SK-N-SH (cell line): ENCODE measurements at regions not wholly inside any gene's neighbourhood (a gene's known extent, or its start where the extent isn't known, plus 50 kb on each side); places are given as distances from the start of the nearest gene placed in this dataset.

Experiments used
- CTCF ChIA-PET: fragments of 300-600, 350-600 bp; formaldehyde crosslinking; extraction: SDS; loops from one replicate; lab custom pipeline; 2021; lab: Yijun Ruan, JAX
- POLR2A ChIA-PET: fragments of 350-600 bp; sonication (Branson Sonifier 250); formaldehyde crosslinking; extraction: SDS; loops from one replicate; lab custom pipeline; 2020; ENCODE audit warnings: antibody characterized with exemption, inconsistent platforms; lab: Yijun Ruan, JAX
- DNase-seq: peaks from one replicate; pipeline ENCODE4 v3.0.0; 2012
- H2AFZ ChIP-seq: fragments of 200-600 bp; sonication (generic); 2 replicates; pipeline ENCODE4 v1.8.1; 2016; ENCODE audit warnings: antibody characterized with exemption, mild to moderate bottlenecking, low read depth
- H3F3A ChIP-seq: fragments of 200-600 bp; sonication (generic); replicated peaks from 2 replicates; pipeline ENCODE3; 2016; ENCODE audit warnings: antibody characterized with exemption, mild to moderate bottlenecking; ENCODE audit not compliant: insufficient read depth
- H3K27ac ChIP-seq, 2 experiments: fragments of 200-500 bp in 1 of 2; fragments of 200-600 bp in 1 of 2; sonication (Bioruptor generic) in 1 of 2; sonication (generic), shearing (Covaris generic) in 1 of 2; 2 replicates each; pipeline versions ENCODE4 v1.5.1 to v1.6.1; 2014 to 2016; ENCODE audit warnings: low read depth in 2 of 2, inconsistent platforms in 1 of 2, low read length in 1 of 2, mild to moderate bottlenecking in 1 of 2, mixed read lengths in 1 of 2
- H3K27me3 ChIP-seq: fragments of 200-600 bp; sonication (generic), shearing (Covaris generic); 2 replicates; pipeline ENCODE4 v1.6.1; 2016; ENCODE audit warnings: mixed run types; ENCODE audit not compliant: insufficient read depth
- H3K36me3 ChIP-seq, 2 experiments: fragments of 200-500 bp in 1 of 2; fragments of 200-600 bp in 1 of 2; sonication (Bioruptor generic) in 1 of 2; sonication (generic) in 1 of 2; replicated peaks in 1 of 2; 2 replicates each; pipeline versions ENCODE3 to v1.5.1; 2014 to 2016; ENCODE audit warnings: low read length in 1 of 2, mild to moderate bottlenecking in 1 of 2; ENCODE audit not compliant: insufficient read depth in 2 of 2, control insufficient read depth in 1 of 2
- H3K4me1 ChIP-seq, 2 experiments: fragments of 200-500 bp in 1 of 2; fragments of 200-600 bp in 1 of 2; sonication (Bioruptor generic) in 1 of 2; sonication (generic), shearing (Covaris generic) in 1 of 2; 2 replicates each; pipeline versions ENCODE4 v1.5.1 to v1.6.1; 2014 to 2016; ENCODE audit warnings: low read depth in 1 of 2, low read length in 1 of 2, mixed run types in 1 of 2; ENCODE audit not compliant: insufficient read depth in 2 of 2, control insufficient read depth in 1 of 2
- H3K4me2 ChIP-seq: fragments of 200-600 bp; sonication (generic), shearing (Covaris generic); 2 replicates; pipeline ENCODE4 v1.6.1; 2017; ENCODE audit warnings: mixed run types
- H3K4me3 ChIP-seq, 2 experiments: fragments of 200-500 bp in 1 of 2; fragments of 200-600 bp in 1 of 2; sonication (Bioruptor generic) in 1 of 2; sonication (generic), shearing (Covaris generic) in 1 of 2; 2 replicates each; pipeline versions ENCODE4 v1.5.1 to v1.8.1; 2014 to 2016; ENCODE audit warnings: low read depth in 2 of 2, inconsistent platforms in 1 of 2, low read length in 1 of 2, mild to moderate bottlenecking in 1 of 2, mixed read lengths in 1 of 2, moderate library complexity in 1 of 2
- H3K79me2 ChIP-seq: fragments of 200-600 bp; sonication (generic); 2 replicates; pipeline ENCODE4 v1.8.1; 2017; ENCODE audit warnings: mild to moderate bottlenecking; ENCODE audit not compliant: insufficient read depth
- H3K9ac ChIP-seq: fragments of 200-600 bp; sonication (generic); 2 replicates; pipeline ENCODE4 v1.6.1; 2017; ENCODE audit warnings: mixed run types
- H3K9me2 ChIP-seq: fragments of 200-600 bp; sonication (generic); 2 replicates; pipeline ENCODE4 v1.6.1; 2017; ENCODE audit warnings: mixed run types
- H3K9me3 ChIP-seq: fragments of 200-600 bp; sonication (generic); 2 replicates; pipeline ENCODE4 v1.6.1; 2017; ENCODE audit warnings: mixed run types, mild to moderate bottlenecking, moderate library complexity
- H4K20me1 ChIP-seq: fragments of 200-600 bp; sonication (generic); 2 replicates; pipeline ENCODE4 v1.6.1; 2017; ENCODE audit warnings: mild to moderate bottlenecking, mixed run types; ENCODE audit not compliant: insufficient read depth
- EP300 ChIP-seq, 2 experiments: IDR thresholded peaks; 2 replicates each; pipeline versions ENCODE4 v1.4.0 to v1.6.1; 2012; ENCODE audit warnings: borderline replicate concordance in 1 of 2, low read depth in 1 of 2, low read length in 1 of 2
- FOXM1 ChIP-seq: IDR thresholded peaks from 2 replicates; pipeline ENCODE4 v1.4.0; 2012; ENCODE audit warnings: low read depth, mild to moderate bottlenecking
- GABPA ChIP-seq: IDR thresholded peaks from 2 replicates; pipeline ENCODE4 v1.4.0; 2012; ENCODE audit warnings: low read depth, mild to moderate bottlenecking
- GATA2 ChIP-seq: sonication (generic); formaldehyde crosslinking; IDR thresholded peaks from 2 replicates; pipeline ENCODE4 v1.5.0; 2020; ENCODE audit warnings: mild to moderate bottlenecking, missing genetic modification reagents
- JUND ChIP-seq: IDR thresholded peaks from 2 replicates; pipeline ENCODE4 v1.4.0; 2012
- POLR2AphosphoS5 ChIP-seq: IDR thresholded peaks from 2 replicates; pipeline ENCODE4 v1.6.1; 2012; ENCODE audit warnings: low read depth, low read length
- RCOR1 ChIP-seq: fragments of 150-350 bp; IDR thresholded peaks from 2 replicates; pipeline ENCODE4 v1.6.1; 2017; ENCODE audit warnings: antibody characterized with exemption, low read length
- SIN3A ChIP-seq: IDR thresholded peaks from 2 replicates; pipeline ENCODE4 v1.6.1; 2012; ENCODE audit warnings: low read depth, mild to moderate bottlenecking, low read length, moderate library complexity, borderline replicate concordance
- TCF12 ChIP-seq: IDR thresholded peaks from 2 replicates; pipeline ENCODE4 v1.4.0; 2012
- YY1 ChIP-seq: IDR thresholded peaks from 2 replicates; pipeline ENCODE4 v1.4.0; 2012; ENCODE audit warnings: low read depth, mild to moderate bottlenecking
- WGBS: methylation state at CpG from one replicate; pipeline ENCODE4 v1.1.6; 2017; ENCODE audit warnings: low lambda C conversion rate; 5-methylcytosine and 5-hydroxymethylcytosine counted together
- TF ChIP-seq, protein P1 (sequence below): IDR thresholded peaks from 2 replicates; pipeline ENCODE4; 2012
- TF ChIP-seq, protein P2 (sequence below): IDR thresholded peaks from 2 replicates; pipeline ENCODE4 v1.6.1; 2012; ENCODE audit warnings: mild to moderate bottlenecking, low read depth, low read length, moderate library complexity

DNA sequence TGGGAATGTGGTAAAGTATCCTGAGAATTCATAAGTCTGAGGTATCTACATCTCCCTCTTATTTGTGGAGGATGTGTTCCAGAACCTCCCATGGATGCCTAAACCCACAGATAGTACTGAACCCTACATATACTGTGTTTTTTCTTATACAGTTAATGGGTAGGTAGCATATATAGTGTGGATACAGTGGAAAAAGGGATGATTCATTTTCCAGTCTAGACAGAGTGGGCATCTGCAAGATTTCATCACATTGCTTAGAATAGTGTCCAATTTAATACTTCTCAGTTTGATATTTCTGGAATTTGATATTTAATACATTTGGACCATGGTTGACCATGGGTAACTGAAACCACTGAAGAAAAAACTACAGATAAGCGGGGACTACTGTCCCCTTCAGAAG, 155.0 kb upstream of the ANKRD50 start:
- Histone ChIP-seq H3K4me3 (no peak overlapping the region), H3K4me1 (peaks cover 0 to 5% of the 10 kb centered on the region in 2 experiments; a peak in 1 of 4 replicates), H3F3A (no peaks in the 10 kb centered on the region), H3K9ac (no peak overlapping the region), H4K20me1 (no peaks in the 10 kb centered on the region), H3K27me3 (no peaks in the 10 kb centered on the region), H2AFZ (no peak overlapping the region), H3K79me2 (no peaks in the 10 kb centered on the region)
- no peak for DNase-seq
- TF ChIP-seq, protein P1, sequence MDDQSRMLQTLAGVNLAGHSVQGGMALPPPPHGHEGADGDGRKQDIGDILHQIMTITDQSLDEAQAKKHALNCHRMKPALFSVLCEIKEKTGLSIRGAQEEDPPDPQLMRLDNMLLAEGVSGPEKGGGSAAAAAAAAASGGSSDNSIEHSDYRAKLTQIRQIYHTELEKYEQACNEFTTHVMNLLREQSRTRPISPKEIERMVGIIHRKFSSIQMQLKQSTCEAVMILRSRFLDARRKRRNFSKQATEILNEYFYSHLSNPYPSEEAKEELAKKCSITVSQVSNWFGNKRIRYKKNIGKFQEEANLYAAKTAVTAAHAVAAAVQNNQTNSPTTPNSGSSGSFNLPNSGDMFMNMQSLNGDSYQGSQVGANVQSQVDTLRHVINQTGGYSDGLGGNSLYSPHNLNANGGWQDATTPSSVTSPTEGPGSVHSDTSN = peak; percentile 50
- TF ChIP-seq TCF12 (peak; percentile 33; the same call in 1 of the 2 replicates), EP300 (IDR thresholded peaks at IDR 0.05; ENCODE audit: borderline replicate concordance in 1 of 2, low read depth in 1 of 2, low read length in 1 of 2) (no peak)
- TF ChIP-seq, all 33 proteins: peak for 2
- H3K9me2 ChIP-seq = no peaks in the 10 kb centered on the region
- H3K36me3 ChIP-seq = no peaks in the 10 kb centered on the region
- H3K4me2 ChIP-seq = no peak overlapping the region
- CTCF ChIA-PET = no interaction called here
- no peaks in the 10 kb centered on the region for H3K9me3 ChIP-seq
- H3K27ac ChIP-seq = no peak overlapping the region
- POLR2A ChIA-PET = no interaction called here
- 90% methylated on average over 1 of the region's 1 CpG for WGBS

DNA sequence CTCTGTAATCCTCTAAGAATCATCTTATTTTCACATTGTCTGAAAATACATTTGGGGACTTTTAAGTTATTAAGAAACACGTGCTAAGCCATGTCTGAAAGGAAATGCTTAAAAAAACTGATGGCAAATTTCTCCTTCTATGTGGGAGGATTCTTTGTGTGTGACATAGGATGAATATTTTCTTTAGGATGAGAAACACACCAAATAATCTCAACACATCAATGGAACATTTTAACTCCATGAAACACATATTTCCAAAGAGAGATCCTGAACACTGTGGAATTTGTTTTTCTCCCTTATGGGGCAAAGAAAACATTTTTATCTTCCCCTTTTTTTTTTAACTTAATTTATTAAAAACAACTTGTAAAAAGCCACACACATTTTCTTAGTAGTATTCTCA, 153.8 kb upstream of the ANKRD50 start:
- Histone ChIP-seq H3K27me3 (no peaks in the 10 kb centered on the region), H3K4me2 (no peak overlapping the region), H3K27ac (peak overlapping the region in 1 of 2 experiments; percentile 29; a peak in 2 of 4 replicates), H3K9ac (no peak overlapping the region), H3K9me3 (no peaks in the 10 kb centered on the region), H3K9me2 (no peaks in the 10 kb centered on the region), H3K79me2 (no peaks in the 10 kb centered on the region), H3K4me3 (no peak overlapping the region), H4K20me1 (no peaks in the 10 kb centered on the region), H3K4me1 (peaks cover 0 to 5% of the 10 kb centered on the region in 2 experiments; a peak in 1 of 4 replicates), H2AFZ (0 out of 2 replicates have a peak overlapping the region, but pooled peaks have one; percentile 58), H3F3A (no peaks in the 10 kb centered on the region), H3K36me3 (no peaks in the 10 kb centered on the region)
- no peak for DNase-seq
- POLR2A ChIA-PET = no interaction called here
- CTCF ChIA-PET = no interaction called here
- TF ChIP-seq JUND (no peak), SIN3A (no peak), GATA2 (CRISPR knock-in tag) (no peak), YY1 (no peak), GABPA (no peak), EP300 (IDR thresholded peaks at IDR 0.05; ENCODE audit: borderline replicate concordance in 1 of 2, low read depth in 1 of 2, low read length in 1 of 2) (no peak), FOXM1 (no peak), RCOR1 (no peak), POLR2AphosphoS5 (no peak)
- TF ChIP-seq, protein P2, sequence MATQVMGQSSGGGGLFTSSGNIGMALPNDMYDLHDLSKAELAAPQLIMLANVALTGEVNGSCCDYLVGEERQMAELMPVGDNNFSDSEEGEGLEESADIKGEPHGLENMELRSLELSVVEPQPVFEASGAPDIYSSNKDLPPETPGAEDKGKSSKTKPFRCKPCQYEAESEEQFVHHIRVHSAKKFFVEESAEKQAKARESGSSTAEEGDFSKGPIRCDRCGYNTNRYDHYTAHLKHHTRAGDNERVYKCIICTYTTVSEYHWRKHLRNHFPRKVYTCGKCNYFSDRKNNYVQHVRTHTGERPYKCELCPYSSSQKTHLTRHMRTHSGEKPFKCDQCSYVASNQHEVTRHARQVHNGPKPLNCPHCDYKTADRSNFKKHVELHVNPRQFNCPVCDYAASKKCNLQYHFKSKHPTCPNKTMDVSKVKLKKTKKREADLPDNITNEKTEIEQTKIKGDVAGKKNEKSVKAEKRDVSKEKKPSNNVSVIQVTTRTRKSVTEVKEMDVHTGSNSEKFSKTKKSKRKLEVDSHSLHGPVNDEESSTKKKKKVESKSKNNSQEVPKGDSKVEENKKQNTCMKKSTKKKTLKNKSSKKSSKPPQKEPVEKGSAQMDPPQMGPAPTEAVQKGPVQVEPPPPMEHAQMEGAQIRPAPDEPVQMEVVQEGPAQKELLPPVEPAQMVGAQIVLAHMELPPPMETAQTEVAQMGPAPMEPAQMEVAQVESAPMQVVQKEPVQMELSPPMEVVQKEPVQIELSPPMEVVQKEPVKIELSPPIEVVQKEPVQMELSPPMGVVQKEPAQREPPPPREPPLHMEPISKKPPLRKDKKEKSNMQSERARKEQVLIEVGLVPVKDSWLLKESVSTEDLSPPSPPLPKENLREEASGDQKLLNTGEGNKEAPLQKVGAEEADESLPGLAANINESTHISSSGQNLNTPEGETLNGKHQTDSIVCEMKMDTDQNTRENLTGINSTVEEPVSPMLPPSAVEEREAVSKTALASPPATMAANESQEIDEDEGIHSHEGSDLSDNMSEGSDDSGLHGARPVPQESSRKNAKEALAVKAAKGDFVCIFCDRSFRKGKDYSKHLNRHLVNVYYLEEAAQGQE = no peak
- 68% methylated on average over 1 of the region's 1 CpG for WGBS
